SK-N-MC (cell line): ENCODE measurements at regions not wholly inside any gene's neighbourhood (a gene's known extent, or its start where the extent isn't known, plus 50 kb on each side); places are given as distances from the start of the nearest gene placed in this dataset.
"Not testable (repeated sequence)": the region's sequence is repeated elsewhere in the genome, so short reads cannot be mapped to it uniquely, and the experiment has no call there.

Experiments used
- EZH2 ChIP-seq: fragments of 200-600 bp; sonication (generic); IDR thresholded peaks from one replicate; pipeline ENCODE4 v1.6.1; 2017; ENCODE audit warnings: antibody characterized with exemption
- FOXP2 ChIP-seq: optimal IDR thresholded peaks from 2 replicates; pipeline ENCODE3; 2011; ENCODE audit warnings: mild to moderate bottlenecking, moderate library complexity; ENCODE audit not compliant: insufficient read depth; ENCODE audit errors: extremely low read length, control extremely low read depth
- POLR2AphosphoS5 ChIP-seq: IDR thresholded peaks from 2 replicates; pipeline ENCODE4 v1.6.1; 2012; ENCODE audit warnings: mild to moderate bottlenecking, low read depth, low read length, borderline replicate concordance

DNA sequence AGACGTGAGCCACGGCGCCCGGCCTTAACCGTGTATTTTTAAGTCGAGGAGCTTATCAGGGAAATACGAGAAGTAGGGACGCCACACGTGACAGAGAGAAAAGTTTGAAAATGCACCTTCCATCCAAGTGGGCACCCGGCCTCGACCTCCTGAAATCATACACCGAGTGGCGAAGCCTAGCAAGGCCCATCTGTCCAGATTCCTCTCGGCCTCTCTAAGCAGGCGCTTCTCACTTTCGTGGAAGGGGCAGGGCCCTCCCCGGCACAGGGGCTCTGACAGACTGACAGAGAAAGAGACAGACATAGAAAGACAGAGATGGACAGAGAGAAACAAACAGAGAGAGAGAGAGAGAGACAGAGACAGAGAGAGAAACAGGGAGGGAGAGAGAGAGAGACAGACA, 1950.0 kb upstream of the DEFB115 start:
- not testable (repeated sequence) for TF ChIP-seq POLR2AphosphoS5, EZH2, FOXP2
